H1 (cell line): ENCODE measurements at regions not wholly inside any gene's neighbourhood (a gene's known extent, or its start where the extent isn't known, plus 50 kb on each side); places are given as distances from the start of the nearest gene placed in this dataset.

ENCODE experiments used
- CTCF ChIA-PET: fragments of 300-600 bp; sonication (Branson Sonifier 250); formaldehyde crosslinking; loops from one replicate; lab custom pipeline; 2021; ENCODE audit not compliant: partially characterized antibody; lab: Charles Lee
- POLR2A ChIA-PET: fragments of 300-600 bp; sonication (Branson Sonifier 250); formaldehyde crosslinking; loops from one replicate; lab custom pipeline; 2021; ENCODE audit warnings: inconsistent platforms; ENCODE audit not compliant: partially characterized antibody; lab: Charles Lee
- DNase-seq, 2 experiments: peaks; one replicate each; pipeline versions ENCODE4 v3.0.0 to v3.0.0-alpha.2; 2010 to 2022; ENCODE audit warnings: low spot score in 2 of 2, low read depth in 1 of 2, mixed read lengths in 1 of 2
- FAIRE-seq: peaks from 2 replicates; lab custom pipeline; 2011; peaks lifted over from hg19 to GRCh38; lab: Jason Lieb, UNC
- H2AFZ ChIP-seq: 2 replicates; pipeline ENCODE4 v1.8.1; 2012; ENCODE audit warnings: low read length, inconsistent platforms
- H2AK5ac ChIP-seq: 2 replicates; pipeline ENCODE4 v1.6.1; 2013; ENCODE audit warnings: low read depth, low read length
- H2BK120ac ChIP-seq: replicated peaks from 2 replicates; pipeline ENCODE3; 2013; ENCODE audit warnings: low read depth, low read length, inconsistent platforms
- H2BK12ac ChIP-seq: 2 replicates; pipeline ENCODE4 v1.6.1; 2013; ENCODE audit warnings: low read depth, low read length
- H2BK15ac ChIP-seq: 2 replicates; pipeline ENCODE4 v1.6.1; 2013; ENCODE audit warnings: low read length
- H2BK20ac ChIP-seq: 2 replicates; pipeline ENCODE4 v1.6.1; 2013; ENCODE audit warnings: low read length
- H2BK5ac ChIP-seq: 2 replicates; pipeline ENCODE4 v1.6.1; 2013; ENCODE audit warnings: low read depth, low read length
- H3K14ac ChIP-seq: 2 replicates; pipeline ENCODE4 v1.6.1; 2013; ENCODE audit warnings: inconsistent platforms; ENCODE audit not compliant: insufficient read length
- H3K18ac ChIP-seq: 2 replicates; pipeline ENCODE4 v1.6.1; 2013; ENCODE audit warnings: low read length; ENCODE audit errors: extremely low read depth
- H3K23ac ChIP-seq: 2 replicates; pipeline ENCODE4 v1.6.1; 2013; ENCODE audit warnings: inconsistent platforms; ENCODE audit not compliant: insufficient read length
- H3K23me2 ChIP-seq: 2 replicates; pipeline ENCODE4 v1.6.1; 2013; ENCODE audit warnings: low read depth, low read length
- H3K27ac ChIP-seq: 2 replicates; pipeline ENCODE4 v1.6.1; 2011; ENCODE audit warnings: low read depth, low read length, inconsistent platforms
- H3K27me3 ChIP-seq, 4 experiments: replicated peaks in 1 of 4; 1 replicate in 1 of 4; 2 replicates in 3 of 4; pipeline versions ENCODE4 v1.6.1 to v1.8.1; 2011 to 2013; ENCODE audit warnings: low read length in 3 of 4, mild to moderate bottlenecking in 3 of 4, inconsistent platforms in 2 of 4, mixed read lengths in 2 of 4, moderate library complexity in 1 of 4; ENCODE audit not compliant: control insufficient read depth in 3 of 4, insufficient read depth in 3 of 4; ENCODE audit errors: extremely low read depth in 1 of 4
- H3K36me3 ChIP-seq, 4 experiments: 2 replicates each; pipeline versions ENCODE4 v1.6.1 to v1.8.1; 2011 to 2013; ENCODE audit warnings: mild to moderate bottlenecking in 4 of 4, low read length in 3 of 4, moderate library complexity in 2 of 4, control low read depth in 1 of 4, inconsistent platforms in 1 of 4; ENCODE audit not compliant: insufficient read depth in 4 of 4, control insufficient read depth in 2 of 4
- H3K4ac ChIP-seq: replicated peaks from 2 replicates; pipeline ENCODE3; 2013; ENCODE audit warnings: low read length, low read depth, mixed read lengths, inconsistent platforms; ENCODE audit not compliant: insufficient read length
- H3K4me1 ChIP-seq, 4 experiments: replicated peaks in 1 of 4; 1 replicate in 1 of 4; 2 replicates in 3 of 4; pipeline versions ENCODE4 v1.6.1 to v1.8.1; 2011 to 2013; ENCODE audit warnings: low read length in 3 of 4, inconsistent platforms in 2 of 4, mixed read lengths in 1 of 4; ENCODE audit not compliant: insufficient read depth in 4 of 4, control insufficient read depth in 3 of 4
- H3K4me2 ChIP-seq, 2 experiments: 2 replicates each; pipeline versions ENCODE4 v1.6.1 to v1.8.1; 2011 to 2013; ENCODE audit warnings: low read depth in 2 of 2, low read length in 2 of 2, control low read depth in 1 of 2, inconsistent platforms in 1 of 2, mild to moderate bottlenecking in 1 of 2; ENCODE audit not compliant: insufficient read depth in 1 of 2
- H3K4me3 ChIP-seq, 4 experiments: fragments of 200-600, 300-600 bp in 1 of 4; sonication (generic), shearing (Covaris generic), sonication (Bioruptor Twin) in 1 of 4; 2 replicates each; pipeline versions ENCODE4 v1.5.1 to v1.8.1; 2011 to 2016; ENCODE audit warnings: low read length in 4 of 4, low read depth in 3 of 4, control low read depth in 2 of 4, inconsistent platforms in 2 of 4, mild to moderate bottlenecking in 2 of 4, mixed read lengths in 1 of 4, moderate library complexity in 1 of 4; ENCODE audit not compliant: insufficient read depth in 2 of 4; ENCODE audit errors: extremely low read depth in 1 of 4
- H3K56ac ChIP-seq: replicated peaks from 2 replicates; pipeline ENCODE3; 2013; ENCODE audit warnings: low read depth, mild to moderate bottlenecking, mixed read lengths, low read length, inconsistent platforms; ENCODE audit not compliant: insufficient read length
- H3K79me1 ChIP-seq: 2 replicates; pipeline ENCODE4 v1.6.1; 2013; ENCODE audit warnings: low read depth, low read length, control low read depth
- H3K79me2 ChIP-seq, 2 experiments: 2 replicates each; pipeline versions ENCODE4 v1.6.1 to v1.8.1; 2012 to 2013; ENCODE audit warnings: low read length in 2 of 2, mild to moderate bottlenecking in 2 of 2, inconsistent platforms in 1 of 2; ENCODE audit not compliant: insufficient read depth in 2 of 2, control insufficient read depth in 1 of 2
- H3K9ac ChIP-seq, 4 experiments: replicated peaks in 1 of 4; 1 replicate in 1 of 4; 2 replicates in 3 of 4; pipeline versions ENCODE4 v1.6.1 to v1.8.1; 2011 to 2013; ENCODE audit warnings: low read depth in 3 of 4, low read length in 3 of 4, control low read depth in 2 of 4, mild to moderate bottlenecking in 2 of 4, moderate library complexity in 2 of 4, inconsistent platforms in 1 of 4; ENCODE audit errors: extremely low read depth in 1 of 4
- H3K9me3 ChIP-seq, 2 experiments: 2 replicates each; pipeline versions ENCODE4 v1.6.1 to v1.8.1; 2012 to 2013; ENCODE audit warnings: mild to moderate bottlenecking in 2 of 2, moderate library complexity in 2 of 2, control low read depth in 1 of 2, inconsistent platforms in 1 of 2, low read depth in 1 of 2, low read length in 1 of 2, mixed read lengths in 1 of 2; ENCODE audit not compliant: insufficient read depth in 2 of 2
- H4K20me1 ChIP-seq, 2 experiments: replicated peaks in 1 of 2; 2 replicates each; pipeline versions ENCODE3 to v1.8.1; 2011 to 2013; ENCODE audit warnings: inconsistent platforms in 2 of 2, low read length in 2 of 2, mild to moderate bottlenecking in 1 of 2; ENCODE audit not compliant: insufficient read depth in 2 of 2, control insufficient read depth in 1 of 2
- H4K5ac ChIP-seq: 2 replicates; pipeline ENCODE4 v1.6.1; 2013; ENCODE audit warnings: low read length, low read depth, mixed read lengths, inconsistent platforms; ENCODE audit not compliant: insufficient read length
- H4K8ac ChIP-seq: 2 replicates; pipeline ENCODE4 v1.8.0; 2013; ENCODE audit warnings: mild to moderate bottlenecking, moderate library complexity, low read length, inconsistent platforms; ENCODE audit not compliant: insufficient read depth; ENCODE audit errors: extremely low read depth
- H4K91ac ChIP-seq: replicated peaks from 2 replicates; pipeline ENCODE3; 2013; ENCODE audit warnings: low read length, mixed read lengths, inconsistent platforms; ENCODE audit not compliant: insufficient read length
- BCL11A ChIP-seq, 2 experiments: IDR thresholded peaks; one replicate each; pipeline ENCODE4 v1.6.1; 2011; ENCODE audit warnings: low read depth in 2 of 2, low read length in 2 of 2, mild to moderate bottlenecking in 2 of 2
- CBX5 ChIP-seq: fragments of 300-800, 300-1000 bp; sonication (generic); IDR thresholded peaks from 2 replicates; pipeline ENCODE4 v1.7.1; 2016; ENCODE audit warnings: antibody characterized with exemption, low read length, low read depth
- CTBP2 ChIP-seq: IDR thresholded peaks from 2 replicates; pipeline ENCODE4 v1.7.0; 2011; ENCODE audit warnings: borderline replicate concordance, mild to moderate bottlenecking, moderate library complexity, mixed read lengths, low read length; ENCODE audit not compliant: insufficient read depth, insufficient read length
- GTF2F1 ChIP-seq: IDR thresholded peaks from 2 replicates; pipeline ENCODE4 v1.6.1; 2012; ENCODE audit warnings: low read depth, low read length, improper control_type of control experiment, borderline replicate concordance
- HDAC2 ChIP-seq, 2 experiments: fragments of 300-600 bp in 1 of 2; sonication (generic) in 1 of 2; IDR thresholded peaks; 2 replicates each; pipeline ENCODE4 v1.6.1; 2011 to 2012; ENCODE audit warnings: low read depth in 2 of 2, low read length in 2 of 2, mild to moderate bottlenecking in 2 of 2, moderate library complexity in 2 of 2, borderline replicate concordance in 1 of 2, inconsistent platforms in 1 of 2
- JUND ChIP-seq: IDR thresholded peaks from 2 replicates; pipeline ENCODE4 v1.6.1; 2011; ENCODE audit warnings: mild to moderate bottlenecking, improper control_type of control experiment, low read length
- KDM4A ChIP-seq: IDR thresholded peaks from one replicate; pipeline ENCODE4 v1.7.1; 2012; ENCODE audit warnings: low read depth, mild to moderate bottlenecking, moderate library complexity, low read length, inconsistent platforms; ENCODE audit not compliant: severe bottlenecking
- POLR2AphosphoS5 ChIP-seq: IDR thresholded peaks from 2 replicates; pipeline ENCODE4 v1.6.1; 2011; ENCODE audit warnings: low read depth, low read length
- RAD21 ChIP-seq, 2 experiments: IDR thresholded peaks in 1 of 2; conservative IDR thresholded peaks in 1 of 2; 2 replicates each; pipeline ENCODE4 v1.6.1; 2011; ENCODE audit warnings: low read depth in 2 of 2, low read length in 2 of 2, improper control_type of control experiment in 1 of 2, inconsistent platforms in 1 of 2, mild to moderate bottlenecking in 1 of 2, moderate library complexity in 1 of 2
- WGBS, 2 experiments: shearing (Covaris generic) in 1 of 2; methylation state at CpG; one replicate each; pipeline versions ENCODE4 v1.1.6 to v1.1.7; 2013 to 2015; ENCODE audit warnings: low lambda C conversion rate in 2 of 2, mixed read lengths in 2 of 2, inconsistent platforms in 1 of 2, low coverage in 1 of 2, missing lambda C conversion rate in 1 of 2; ENCODE audit not compliant: insufficient replicate concordance in 2 of 2, insufficient coverage in 1 of 2, insufficient read length in 1 of 2; ENCODE audit errors: extremely low coverage in 1 of 2, missing lambda C conversion rate in 1 of 2; 5-methylcytosine and 5-hydroxymethylcytosine counted together
- TF ChIP-seq, protein P1 (sequence below): IDR thresholded peaks from 2 replicates; pipeline ENCODE4 v1.6.1; 2012; ENCODE audit warnings: low read length, inconsistent platforms

DNA sequence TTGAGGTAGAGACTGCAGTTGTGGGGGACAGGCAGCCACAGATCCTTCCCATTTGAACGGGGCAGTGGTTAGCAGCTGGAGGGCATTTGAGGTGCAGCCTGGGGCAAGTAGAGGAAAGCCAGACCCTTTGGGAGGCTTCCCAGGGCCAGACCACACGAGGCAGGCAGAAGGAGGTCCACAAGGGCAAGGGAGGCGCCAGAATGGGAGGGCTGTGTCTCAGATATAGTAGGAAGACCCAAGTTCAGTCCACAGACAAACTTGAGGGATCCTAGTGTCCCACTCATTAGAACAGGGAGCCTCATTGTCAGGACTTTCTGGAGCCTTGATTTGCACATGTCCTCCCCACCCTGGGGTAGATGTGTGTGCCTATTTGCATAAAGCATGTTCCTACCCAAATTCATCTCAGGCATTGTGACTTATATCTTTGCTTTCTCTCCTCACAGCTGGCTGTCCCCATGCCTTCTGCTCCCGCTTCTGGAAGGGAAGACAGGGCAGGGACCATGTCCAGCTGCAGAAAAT is 166.0 kb downstream of the VEGFA start:
- FAIRE-seq, result no peak
- ChIA-PET CTCF (interaction anchor here (2.2 to 12.3 kb wide), 4 partner anchors 16 to 162 kb away, joined by 8 to 142 read pairs (median 10); no protein-coding TSS in a partner anchor), POLR2A (interaction anchor here (1.7 to 4.3 kb wide), 2 partner anchors 9 to 19 kb away, joined by 3 to 28 read pairs; no protein-coding TSS in a partner anchor)
- no peaks in the 10 kb centered on the region for H3K9me3 ChIP-seq
- H3K79me2 ChIP-seq, result no peaks in the 10 kb centered on the region
- no peak overlapping the region for H3K9ac ChIP-seq
- no peaks in the 10 kb centered on the region for H4K20me1 ChIP-seq
- H4K91ac ChIP-seq, result no peak overlapping the region
- H3K4me3 ChIP-seq, result no peak overlapping the region
- DNase-seq, result no peak
- no peak overlapping the region for H2BK120ac ChIP-seq
- H2BK15ac ChIP-seq, result no peak overlapping the region
- no peaks in the 10 kb centered on the region; the same call in 1 of the 2 replicates for H3K23me2 ChIP-seq
- H4K8ac ChIP-seq, result no peak overlapping the region
- H3K27ac ChIP-seq, result no peak overlapping the region
- no peak overlapping the region for H3K14ac ChIP-seq
- H3K27me3 ChIP-seq, result no peaks in the 10 kb centered on the region; a peak in 1 of 7 replicates
- no peak overlapping the region for H2BK5ac ChIP-seq
- H2AFZ ChIP-seq, result no peak overlapping the region
- no peak overlapping the region for H3K4me2 ChIP-seq
- H2AK5ac ChIP-seq, result no peak overlapping the region; the same call in 1 of the 2 replicates
- H3K79me1 ChIP-seq, result no peaks in the 10 kb centered on the region
- WGBS, 2 experiments, result 81% methylated on average over 4 of the region's 4 CpGs; no CpG with 5 or more reads in 1 of the 2 experiments
- H3K23ac ChIP-seq, result no peak overlapping the region
- 0 out of 2 replicates have a peak overlapping the region, but pooled peaks have one; percentile 28 for H3K18ac ChIP-seq
- no peak overlapping the region for H4K5ac ChIP-seq
- H2BK20ac ChIP-seq, result 0 out of 2 replicates have a peak overlapping the region, but pooled peaks have one; percentile 44
- peak overlapping the region; percentile 50; the same call in 1 of the 2 replicates for H2BK12ac ChIP-seq
- no peak overlapping the region for H3K4ac ChIP-seq
- H3K4me1 ChIP-seq, result peaks cover 0 to 11% (median 2%) of the 10 kb centered on the region in 4 experiments; a peak in 3 of 7 replicates
- no peaks in the 10 kb centered on the region for H3K36me3 ChIP-seq
- H3K56ac ChIP-seq, result no peak overlapping the region
- no peak for TF ChIP-seq HDAC2 (IDR thresholded peaks at IDR 0.05; ENCODE audit: borderline replicate concordance in 1 of 2, low read depth in 2 of 2, low read length in 2 of 2)
- no peak for TF ChIP-seq GTF2F1
- no peak for TF ChIP-seq JUND
- TF ChIP-seq BCL11A (IDR thresholded peaks at IDR 0.05; ENCODE audit: low read depth in 2 of 2, low read length in 2 of 2), result no peak
- no peak for TF ChIP-seq KDM4A
- TF ChIP-seq POLR2AphosphoS5, result no peak
- no peak for TF ChIP-seq CTBP2
- TF ChIP-seq, protein P1, sequence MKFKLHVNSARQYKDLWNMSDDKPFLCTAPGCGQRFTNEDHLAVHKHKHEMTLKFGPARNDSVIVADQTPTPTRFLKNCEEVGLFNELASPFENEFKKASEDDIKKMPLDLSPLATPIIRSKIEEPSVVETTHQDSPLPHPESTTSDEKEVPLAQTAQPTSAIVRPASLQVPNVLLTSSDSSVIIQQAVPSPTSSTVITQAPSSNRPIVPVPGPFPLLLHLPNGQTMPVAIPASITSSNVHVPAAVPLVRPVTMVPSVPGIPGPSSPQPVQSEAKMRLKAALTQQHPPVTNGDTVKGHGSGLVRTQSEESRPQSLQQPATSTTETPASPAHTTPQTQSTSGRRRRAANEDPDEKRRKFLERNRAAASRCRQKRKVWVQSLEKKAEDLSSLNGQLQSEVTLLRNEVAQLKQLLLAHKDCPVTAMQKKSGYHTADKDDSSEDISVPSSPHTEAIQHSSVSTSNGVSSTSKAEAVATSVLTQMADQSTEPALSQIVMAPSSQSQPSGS, result no peak
- no peak for TF ChIP-seq RAD21 (IDR thresholded peaks at IDR 0.05 in 1 of 2, conservative IDR thresholded peaks at IDR 0.05 in 1 of 2; ENCODE audit: low read depth in 2 of 2, low read length in 2 of 2)
- TF ChIP-seq CBX5, result no peak
